GM21526 (cell line): ENCODE measurements at regions not wholly inside any gene's neighbourhood (a gene's known extent, or its start where the extent isn't known, plus 50 kb on each side); places are given as distances from the start of the nearest gene placed in this dataset.

ENCODE experiments used
- ATAC-seq: cut with Tn5 transposase; IDR thresholded peaks from one replicate; pipeline ENCODE4 v1.9.1; 2021; ENCODE audit warnings: moderate library complexity; ENCODE audit not compliant: unreplicated experiment, low FRiP score

DNA sequence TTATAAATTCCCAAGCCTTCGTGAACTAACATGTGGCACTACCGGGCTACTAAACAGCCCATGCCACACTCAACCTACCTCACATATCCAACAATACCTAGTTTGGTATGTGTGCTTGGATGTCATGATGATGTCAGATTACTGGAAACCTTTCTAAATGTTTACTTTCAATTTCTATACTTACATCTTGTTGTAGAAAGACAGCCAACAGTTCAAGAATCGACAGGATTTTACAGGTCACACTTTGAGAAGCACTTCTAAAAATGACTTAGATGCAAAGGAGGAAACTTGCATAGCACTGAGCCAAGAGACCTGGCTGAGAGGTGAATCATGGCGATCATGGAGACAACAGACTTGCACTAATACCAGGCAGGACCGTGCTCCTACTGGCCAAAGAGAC lies 209.9 kb downstream of the COL4A1 start:
- no peak for ATAC-seq

DNA sequence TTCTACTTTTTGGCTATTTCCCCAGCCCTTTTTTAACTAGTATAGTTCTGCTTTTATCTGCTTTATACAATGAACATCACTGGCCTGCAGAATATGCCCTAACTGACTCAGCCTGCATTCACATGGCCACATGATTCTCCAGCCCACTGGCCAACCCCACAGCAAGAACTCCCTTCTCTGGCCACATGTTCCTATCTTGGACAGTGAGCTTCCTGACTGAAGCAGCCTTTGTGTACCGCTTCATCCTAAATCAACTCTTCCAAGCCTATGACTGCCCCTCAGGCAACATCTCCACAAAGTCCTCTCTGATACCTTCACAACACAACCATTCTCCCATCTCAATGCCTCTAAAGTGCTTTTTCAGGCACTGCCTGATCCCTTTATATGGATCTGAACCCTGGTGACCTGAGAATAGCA lies 214.1 kb downstream of the COL4A1 start:
- no peak for ATAC-seq

- ATAC-seq, result no peak
These were observed 217.1 kb downstream of the COL4A1 start for GRCh38 chr13:110089815-110090214.

DNA sequence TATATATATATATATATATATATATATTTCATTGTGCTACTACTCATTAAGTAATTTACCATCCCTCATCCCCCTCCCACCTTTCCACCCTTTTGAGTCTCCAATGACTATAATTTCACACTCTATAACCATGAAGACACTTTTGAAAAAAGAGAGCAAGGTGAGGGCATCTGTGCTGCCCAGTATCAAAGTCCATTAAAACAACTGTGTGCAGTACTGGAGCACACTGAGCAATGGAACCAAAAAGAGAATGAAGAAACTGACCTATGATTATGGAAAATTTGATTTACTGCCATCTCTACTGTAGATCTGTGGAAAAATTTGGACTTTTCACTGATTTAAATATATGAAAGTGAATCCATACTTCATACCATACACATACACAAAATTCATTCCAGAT lies 217.9 kb downstream of the COL4A1 start:
- ATAC-seq, result no peak

DNA sequence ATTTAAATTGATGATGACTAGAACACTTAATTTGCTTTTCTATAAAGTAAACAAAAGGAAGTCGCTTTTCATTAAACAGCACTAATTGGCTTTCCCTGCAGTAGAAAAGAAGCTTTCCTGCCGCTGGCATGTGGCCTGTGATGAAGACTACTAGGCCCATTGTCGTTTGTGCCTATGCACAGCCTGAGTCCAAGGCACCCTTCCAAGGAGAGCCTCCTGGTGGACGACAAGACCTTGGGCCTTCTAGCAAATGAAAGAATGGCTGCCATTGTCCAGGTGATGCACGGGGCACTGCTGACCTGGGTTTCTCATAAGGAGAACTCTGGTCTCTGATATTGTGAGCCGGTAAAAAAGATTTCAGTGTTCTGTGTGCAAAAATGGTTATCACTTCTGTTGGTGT lies 233.0 kb downstream of the COL4A1 start:
- ATAC-seq, result no peak

DNA sequence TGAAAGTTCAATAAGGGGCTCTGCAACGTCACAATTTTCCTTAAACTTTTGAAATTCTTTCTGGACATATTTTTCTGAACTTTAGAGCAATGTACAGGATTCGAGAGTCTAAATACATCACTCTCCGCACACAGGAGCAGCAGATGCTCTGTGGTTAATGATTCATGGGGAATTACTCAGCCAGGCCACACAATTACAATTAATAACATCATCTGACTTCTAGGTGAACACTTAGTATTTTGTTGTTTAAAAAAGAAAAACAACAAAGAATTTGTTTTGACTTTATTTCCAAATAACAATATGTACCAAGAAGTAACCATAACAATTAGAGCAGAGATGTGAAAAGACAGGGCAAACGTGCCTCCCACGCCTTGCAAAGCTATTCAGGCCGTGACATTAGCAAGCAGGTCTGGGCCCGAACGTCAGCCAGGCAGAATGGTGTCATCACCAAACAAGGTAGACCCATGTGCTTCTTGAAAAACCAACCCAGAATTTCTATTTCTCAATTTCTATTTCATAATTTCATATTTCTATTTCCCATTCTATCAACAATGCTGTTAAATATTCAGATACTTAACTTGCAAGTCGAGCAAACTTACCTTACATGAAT lies 236.3 kb downstream of the COL4A1 start:
- no peak for ATAC-seq

GRCh38 chr13:110070046-110070445 lies 236.9 kb downstream of the COL4A1 start:
- no peak for ATAC-seq

DNA sequence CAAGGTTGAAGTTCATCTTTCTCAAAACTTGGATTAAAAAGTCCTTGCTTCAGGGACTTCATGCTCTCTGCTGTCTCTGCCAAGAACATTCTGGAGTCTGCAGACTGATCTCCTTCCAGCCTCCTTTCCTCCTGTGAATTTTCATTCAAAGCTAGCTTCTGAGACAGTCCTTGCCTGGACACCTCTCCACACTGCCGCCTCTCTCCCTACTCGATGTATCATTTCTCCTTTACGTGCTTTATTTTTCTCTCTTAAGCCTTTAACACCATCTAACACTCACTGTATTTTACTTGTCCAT lies 238.8 kb downstream of the COL4A1 start:
- no peak for ATAC-seq

- ATAC-seq, result no peak
These were observed 239.4 kb downstream of the COL4A1 start for GRCh38 chr13:110067355-110068175.

GRCh38 chr13:110065780-110066179 lies 241.2 kb downstream of the COL4A1 start:
- no peak for ATAC-seq

DNA sequence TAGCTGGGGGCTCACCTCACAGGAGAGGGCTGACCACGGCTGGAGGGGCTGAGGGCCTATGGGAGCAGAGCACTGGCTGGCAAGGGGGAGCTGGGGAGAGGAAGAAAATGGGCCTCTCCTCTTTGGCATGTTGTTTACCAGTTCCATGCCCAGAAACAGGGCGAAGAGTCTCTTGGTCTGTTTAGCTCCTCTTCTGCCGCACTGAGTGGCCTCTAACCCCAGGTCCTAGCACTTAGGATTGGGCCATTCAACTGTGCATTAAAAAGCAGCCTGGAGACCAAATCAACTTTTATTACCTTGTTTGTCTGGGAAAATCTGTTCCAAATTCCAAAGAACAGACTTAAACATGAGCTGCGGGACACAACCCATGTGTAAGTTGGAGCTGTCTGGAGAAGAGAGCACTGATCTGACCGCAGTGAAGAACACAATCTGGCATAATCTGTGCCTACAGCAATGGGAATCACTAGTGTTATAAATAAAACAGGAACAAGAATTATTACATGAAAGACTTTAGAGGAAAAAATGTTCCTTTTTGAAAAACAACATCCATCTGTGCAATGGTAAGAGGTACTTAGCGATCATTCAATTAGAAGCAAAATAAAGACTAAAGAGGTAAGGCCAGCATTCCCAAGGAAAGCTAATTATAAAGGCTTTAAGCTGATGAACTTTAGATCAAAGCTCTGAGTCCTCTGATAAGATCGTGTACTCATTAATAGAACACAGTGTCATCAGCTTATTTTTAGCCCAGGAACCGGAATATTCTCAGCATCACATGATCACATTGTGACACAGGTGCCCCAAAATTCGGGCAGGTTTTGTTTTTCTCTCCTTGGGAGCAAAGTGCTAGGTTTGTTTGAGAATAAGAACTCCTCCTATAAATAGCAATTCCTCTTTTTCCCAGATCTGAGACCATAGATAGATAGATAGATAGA lies 243.2 kb downstream of the COL4A1 start:
- ATAC-seq, result no peak

DNA sequence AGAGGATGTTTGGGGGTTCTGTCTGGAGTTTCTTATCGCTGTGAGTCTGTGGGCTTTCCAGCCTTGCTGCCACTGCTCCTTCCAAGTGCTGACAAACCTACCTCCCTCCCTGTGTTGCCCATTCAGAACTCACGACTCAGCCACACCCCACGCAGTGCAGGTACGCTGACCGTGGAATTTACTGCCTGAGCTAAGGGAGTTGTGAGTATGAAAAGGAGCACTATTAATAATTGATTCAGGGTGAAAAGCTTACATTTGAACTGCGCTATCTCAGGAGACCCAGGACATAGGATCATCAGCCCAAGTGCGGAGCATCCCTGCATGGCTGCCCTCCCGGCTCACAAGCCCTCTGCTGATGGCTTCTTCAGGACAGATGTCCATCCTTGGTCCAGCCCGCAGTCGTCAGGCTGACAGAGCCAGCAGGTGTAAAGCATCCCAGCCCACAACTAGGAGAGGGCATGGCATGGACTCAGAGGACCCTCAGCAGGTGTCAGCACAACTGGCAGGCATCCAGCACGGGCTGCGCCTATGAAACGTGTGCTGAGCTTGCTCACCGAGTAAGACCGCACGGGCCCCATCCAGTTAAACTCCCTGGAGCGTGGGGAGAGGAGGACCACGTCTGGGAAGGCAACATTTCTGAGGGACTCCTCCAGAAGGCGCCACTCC lies 244.0 kb downstream of the COL4A1 start:
- ATAC-seq, result no peak

GRCh38 chr13:110062077-110062776 lies 244.7 kb downstream of the COL4A1 start:
- no peak for ATAC-seq

- ATAC-seq, result no peak
These were observed 245.7 kb downstream of the COL4A1 start for GRCh38 chr13:110061270-110061669.

DNA sequence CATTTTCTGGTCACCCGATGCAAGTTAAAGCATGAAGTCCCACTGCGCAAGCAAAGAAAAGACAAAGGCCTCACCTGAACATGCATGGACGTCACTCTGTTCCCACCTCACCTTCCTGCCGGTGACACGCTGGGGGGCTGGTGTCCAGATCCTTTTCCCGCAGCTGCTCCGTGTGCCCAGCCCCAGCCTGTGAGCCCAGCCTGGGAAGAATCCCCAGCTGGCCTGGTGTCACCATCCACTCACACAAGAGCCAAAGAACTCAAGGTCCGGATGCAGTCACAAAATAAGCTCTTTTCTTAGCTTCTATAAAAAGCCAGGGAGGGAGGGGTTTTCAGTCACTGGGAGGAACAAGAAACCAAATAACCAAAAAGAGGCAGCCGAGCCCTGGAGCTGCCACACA lies 249.9 kb downstream of the COL4A1 start:
- ATAC-seq, result no peak

GRCh38 chr13:110056640-110057039 lies 250.3 kb downstream of the COL4A1 start:
- no peak for ATAC-seq

GRCh38 chr13:110055089-110055488 lies 251.9 kb downstream of the COL4A1 start:
- ATAC-seq, result no peak

GRCh38 chr13:110054041-110054440 lies 252.9 kb downstream of the COL4A1 start:
- no peak for ATAC-seq

GRCh38 chr13:110047496-110047895 lies 259.5 kb downstream of the COL4A1 start:
- no peak for ATAC-seq

DNA sequence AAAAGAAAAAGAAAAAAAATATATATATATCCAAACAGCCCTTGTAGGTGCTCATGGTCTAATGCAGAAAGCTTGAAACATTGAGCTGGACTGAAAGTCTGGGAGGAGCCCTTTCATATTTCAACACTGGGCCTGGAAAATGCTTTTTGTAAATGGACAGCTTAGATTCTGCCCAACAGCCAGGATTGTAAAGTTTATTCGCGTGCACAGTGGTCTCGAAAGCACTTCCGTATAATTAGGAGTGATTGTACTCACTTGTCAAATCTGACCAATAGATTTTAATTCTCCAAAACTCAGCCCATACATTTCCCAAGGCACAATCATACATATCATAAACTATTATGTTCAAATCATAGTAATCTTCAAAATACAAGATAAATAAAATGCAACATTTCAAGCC lies 260.1 kb downstream of the COL4A1 start:
- ATAC-seq, result no peak
